ENCODE measurements at regions not wholly inside any gene's neighbourhood (a gene's known extent, or its start where the extent isn't known, plus 50 kb on each side); places are given as distances from the start of the nearest gene placed in this dataset.

DNA sequence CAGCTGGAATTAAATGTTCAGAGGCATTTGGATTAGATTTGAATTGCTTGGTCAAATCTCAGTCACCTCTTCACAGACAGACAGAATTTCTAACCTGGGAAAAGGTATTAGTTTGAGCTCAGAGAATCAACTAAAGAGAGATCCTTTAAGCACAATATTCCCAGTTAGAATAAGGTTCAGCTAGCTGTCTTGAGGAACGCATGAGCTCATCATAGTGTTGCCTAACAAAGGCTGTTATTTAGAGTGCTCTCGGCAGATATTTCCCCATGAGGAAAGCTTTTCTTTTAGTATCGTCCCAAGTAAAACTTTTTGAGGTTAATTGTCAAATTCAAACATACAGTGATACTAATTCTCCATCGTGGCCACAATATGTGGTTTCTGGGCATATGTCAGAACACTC, 269.9 kb downstream of the HLX start:
- Histone ChIP-seq H3K4me2 (ENCODE audit: low read length) (no peak overlapping the region), H3K9me3 (ENCODE audit: low read length) (no peaks in the 10 kb centered on the region), H2AFZ (ENCODE audit: low read length) (no peak overlapping the region), H3K9me2 (ENCODE audit: insufficient read depth, low read length) (no peaks in the 10 kb centered on the region), H3K36me3 (ENCODE audit: insufficient read depth, low read length) (no peaks in the 10 kb centered on the region), H3K79me2 (ENCODE audit: insufficient read depth, low read depth, low read length) (no peaks in the 10 kb centered on the region), H3K4me3 (ENCODE audit: low read depth, low read length, poor library complexity, severe bottlenecking) (no peak overlapping the region), H4K20me1 (ENCODE audit: insufficient read depth, low read length) (no peaks in the 10 kb centered on the region), H3K27ac (ENCODE audit: low read depth, low read length, poor library complexity, severe bottlenecking) (no peak overlapping the region), H3K4me1 (ENCODE audit: insufficient read depth, low read length, poor library complexity, severe bottlenecking) (no peaks in the 10 kb centered on the region)
- ChIA-PET POLR2A (interaction anchor here (1.4 kb wide), 1 partner anchor 10 kb away, joined by 4 read pairs; no protein-coding TSS in a partner anchor), CTCF (ENCODE audit: unreplicated experiment) (no interaction called here)
- no peak for TF ChIP-seq EZH2phosphoT487 (IDR thresholded peaks at IDR 0.05; ENCODE audit: borderline replicate concordance, low read depth, low read length)
- no peak for TF ChIP-seq CTCF (conservative IDR thresholded peaks at IDR 0.05; ENCODE audit: low read length)
- BruUV-seq (replicated peaks) = no TSS peak
- no peak for DNase-seq (ENCODE audit: low spot score)
- intact Hi-C loops (cut with micrococcal nuclease; ENCODE audit: unreplicated experiment) = no loop called here

DNA sequence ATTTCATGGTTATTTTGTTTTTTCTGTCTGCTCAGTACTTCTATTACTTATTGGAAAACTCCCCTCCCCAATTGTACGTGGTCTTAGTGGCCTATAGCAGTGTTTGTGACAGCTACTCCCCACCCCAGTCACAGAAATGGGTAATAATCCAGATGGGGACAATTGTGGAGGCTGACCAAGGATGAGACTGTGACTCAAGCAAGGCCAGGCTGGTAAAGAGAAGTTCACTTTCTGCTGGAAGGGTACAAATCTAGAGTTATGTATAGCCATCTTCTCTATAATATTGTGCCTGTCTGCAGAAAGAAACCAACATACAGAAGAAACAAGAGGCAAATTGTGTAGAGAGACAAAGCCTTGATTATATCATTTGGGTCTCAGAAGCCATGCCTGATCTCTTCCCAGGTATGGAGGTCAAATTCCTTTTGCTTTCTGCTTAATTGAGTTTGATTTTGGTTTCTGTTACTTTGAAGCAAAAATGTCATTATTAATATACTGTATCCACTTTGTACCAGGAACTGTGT, 270.4 kb downstream of the HLX start:
- BruUV-seq (replicated peaks) = no TSS peak
- no peak overlapping the region for H3K4me3 ChIP-seq (ENCODE audit: low read depth, low read length, poor library complexity, severe bottlenecking)
- no peaks in the 10 kb centered on the region for H3K36me3 ChIP-seq (ENCODE audit: insufficient read depth, low read length)
- H3K4me2 ChIP-seq (ENCODE audit: low read length) = no peak overlapping the region
- no peak overlapping the region for H2AFZ ChIP-seq (ENCODE audit: low read length)
- intact Hi-C loops (cut with micrococcal nuclease; ENCODE audit: unreplicated experiment) = no loop called here
- POLR2A ChIA-PET = no interaction called here
- H3K27ac ChIP-seq (ENCODE audit: low read depth, low read length, poor library complexity, severe bottlenecking) = no peak overlapping the region
- no peaks in the 10 kb centered on the region for H4K20me1 ChIP-seq (ENCODE audit: insufficient read depth, low read length)
- no peaks in the 10 kb centered on the region for H3K79me2 ChIP-seq (ENCODE audit: insufficient read depth, low read depth, low read length)
- TF ChIP-seq CTCF (conservative IDR thresholded peaks at IDR 0.05; ENCODE audit: low read length) (no peak), EZH2phosphoT487 (IDR thresholded peaks at IDR 0.05; ENCODE audit: borderline replicate concordance, low read depth, low read length) (no peak)
- no peaks in the 10 kb centered on the region for H3K9me3 ChIP-seq (ENCODE audit: low read length)
- no peak for DNase-seq (ENCODE audit: low spot score)
- H3K4me1 ChIP-seq (ENCODE audit: insufficient read depth, low read length, poor library complexity, severe bottlenecking) = no peaks in the 10 kb centered on the region
- CTCF ChIA-PET (ENCODE audit: unreplicated experiment) = no interaction called here
- H3K9me2 ChIP-seq (ENCODE audit: insufficient read depth, low read length) = no peaks in the 10 kb centered on the region

DNA sequence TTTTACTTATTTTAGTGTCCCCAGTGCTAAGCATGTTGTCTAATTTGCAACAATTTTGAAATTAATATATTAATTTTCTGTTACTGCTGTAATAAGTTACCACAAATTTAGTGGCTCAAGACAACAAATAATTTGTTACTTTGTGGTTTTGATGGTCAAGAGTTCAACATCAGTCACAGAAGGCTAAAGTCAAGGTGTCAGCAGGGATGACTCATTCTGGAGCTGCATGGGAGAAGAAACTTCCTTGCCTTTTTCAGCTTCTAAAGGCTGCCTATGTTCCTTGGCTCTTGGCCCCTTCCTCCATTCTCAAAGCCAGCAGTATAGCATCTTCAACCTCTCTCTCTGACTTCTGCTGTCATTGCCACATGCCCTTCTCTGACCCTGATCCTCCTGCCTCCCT, 271.8 kb downstream of the HLX start:
- no peaks in the 10 kb centered on the region for H3K79me2 ChIP-seq (ENCODE audit: insufficient read depth, low read depth, low read length)
- no peaks in the 10 kb centered on the region for H3K9me3 ChIP-seq (ENCODE audit: low read length)
- no peaks in the 10 kb centered on the region for H3K4me1 ChIP-seq (ENCODE audit: insufficient read depth, low read length, poor library complexity, severe bottlenecking)
- H3K36me3 ChIP-seq (ENCODE audit: insufficient read depth, low read length) = no peaks in the 10 kb centered on the region
- TF ChIP-seq CTCF (conservative IDR thresholded peaks at IDR 0.05; ENCODE audit: low read length) (no peak), EZH2phosphoT487 (IDR thresholded peaks at IDR 0.05; ENCODE audit: borderline replicate concordance, low read depth, low read length) (no peak)
- no peak overlapping the region for H2AFZ ChIP-seq (ENCODE audit: low read length)
- H3K27ac ChIP-seq (ENCODE audit: low read depth, low read length, poor library complexity, severe bottlenecking) = no peak overlapping the region
- H3K9me2 ChIP-seq (ENCODE audit: insufficient read depth, low read length) = no peaks in the 10 kb centered on the region
- no TSS peak for BruUV-seq (replicated peaks)
- no peaks in the 10 kb centered on the region for H4K20me1 ChIP-seq (ENCODE audit: insufficient read depth, low read length)
- POLR2A ChIA-PET = no interaction called here
- no peak overlapping the region for H3K4me3 ChIP-seq (ENCODE audit: low read depth, low read length, poor library complexity, severe bottlenecking)
- H3K4me2 ChIP-seq (ENCODE audit: low read length) = no peak overlapping the region
- CTCF ChIA-PET (ENCODE audit: unreplicated experiment) = no interaction called here
- no peak for DNase-seq (ENCODE audit: low spot score)
- intact Hi-C loops (cut with micrococcal nuclease; ENCODE audit: unreplicated experiment) = no loop called here
